ENCODE measurements at regions not wholly inside any gene's neighbourhood (a gene's known extent, or its start where the extent isn't known, plus 50 kb on each side); places are given as distances from the start of the nearest gene placed in this dataset.

DNA sequence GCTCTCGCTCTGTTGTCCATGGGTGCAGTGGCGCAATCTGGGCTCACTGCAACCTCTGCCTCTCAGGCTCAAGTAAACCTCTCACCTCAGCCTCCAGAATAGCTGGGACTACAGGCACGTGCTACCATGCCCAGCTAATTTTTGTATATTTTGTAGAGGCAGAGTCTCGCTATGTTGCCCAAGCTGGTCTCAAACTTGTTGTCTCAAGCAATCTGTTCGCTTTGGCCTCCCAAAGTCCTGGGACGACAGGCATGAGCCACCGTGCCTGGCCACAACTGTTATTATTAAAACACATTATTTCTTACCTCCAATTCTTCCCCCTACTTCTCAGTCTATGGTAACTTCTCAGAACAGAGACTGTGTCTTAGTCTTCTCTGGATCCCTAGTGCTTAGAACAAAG, 143.3 kb downstream of the DICER1 start:
- TF ChIP-seq, protein P1, sequence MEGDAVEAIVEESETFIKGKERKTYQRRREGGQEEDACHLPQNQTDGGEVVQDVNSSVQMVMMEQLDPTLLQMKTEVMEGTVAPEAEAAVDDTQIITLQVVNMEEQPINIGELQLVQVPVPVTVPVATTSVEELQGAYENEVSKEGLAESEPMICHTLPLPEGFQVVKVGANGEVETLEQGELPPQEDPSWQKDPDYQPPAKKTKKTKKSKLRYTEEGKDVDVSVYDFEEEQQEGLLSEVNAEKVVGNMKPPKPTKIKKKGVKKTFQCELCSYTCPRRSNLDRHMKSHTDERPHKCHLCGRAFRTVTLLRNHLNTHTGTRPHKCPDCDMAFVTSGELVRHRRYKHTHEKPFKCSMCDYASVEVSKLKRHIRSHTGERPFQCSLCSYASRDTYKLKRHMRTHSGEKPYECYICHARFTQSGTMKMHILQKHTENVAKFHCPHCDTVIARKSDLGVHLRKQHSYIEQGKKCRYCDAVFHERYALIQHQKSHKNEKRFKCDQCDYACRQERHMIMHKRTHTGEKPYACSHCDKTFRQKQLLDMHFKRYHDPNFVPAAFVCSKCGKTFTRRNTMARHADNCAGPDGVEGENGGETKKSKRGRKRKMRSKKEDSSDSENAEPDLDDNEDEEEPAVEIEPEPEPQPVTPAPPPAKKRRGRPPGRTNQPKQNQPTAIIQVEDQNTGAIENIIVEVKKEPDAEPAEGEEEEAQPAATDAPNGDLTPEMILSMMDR (conservative IDR thresholded peaks at IDR 0.05; ENCODE audit: low read depth in 2 of 2): no peak
- TF ChIP-seq POLR2AphosphoS5 (IDR thresholded peaks at IDR 0.05; ENCODE audit: low read depth) (no peak), EZH2 (IDR thresholded peaks at IDR 0.05; ENCODE audit: low read depth, unreplicated experiment) (no peak)
- TF ChIP-seq, protein P2, sequence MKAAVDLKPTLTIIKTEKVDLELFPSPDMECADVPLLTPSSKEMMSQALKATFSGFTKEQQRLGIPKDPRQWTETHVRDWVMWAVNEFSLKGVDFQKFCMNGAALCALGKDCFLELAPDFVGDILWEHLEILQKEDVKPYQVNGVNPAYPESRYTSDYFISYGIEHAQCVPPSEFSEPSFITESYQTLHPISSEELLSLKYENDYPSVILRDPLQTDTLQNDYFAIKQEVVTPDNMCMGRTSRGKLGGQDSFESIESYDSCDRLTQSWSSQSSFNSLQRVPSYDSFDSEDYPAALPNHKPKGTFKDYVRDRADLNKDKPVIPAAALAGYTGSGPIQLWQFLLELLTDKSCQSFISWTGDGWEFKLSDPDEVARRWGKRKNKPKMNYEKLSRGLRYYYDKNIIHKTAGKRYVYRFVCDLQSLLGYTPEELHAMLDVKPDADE (IDR thresholded peaks at IDR 0.05): no peak
